Caco-2 (cell line): ENCODE measurements at regions not wholly inside any gene's neighbourhood (a gene's known extent, or its start where the extent isn't known, plus 50 kb on each side); places are given as distances from the start of the nearest gene placed in this dataset.

Source experiments
- BruUV-seq: library from RNA; stranded (reverse); fragments of 400-500 nt; replicated peaks from 2 replicates; lab custom pipeline; 2021; lab: Mats Ljungman, UMichigan
- CTCF ChIA-PET: fragments of 300-600 bp; sonication (Branson Sonifier 250); formaldehyde crosslinking; loops from one replicate; lab custom pipeline; 2022; ENCODE audit warnings: antibody characterized with exemption; lab: Charles Lee
- POLR2A ChIA-PET: fragments of 300-600 bp; sonication (Branson Sonifier 250); formaldehyde crosslinking; loops from one replicate; lab custom pipeline; 2022; ENCODE audit warnings: antibody characterized with exemption; lab: Charles Lee
- DNase-seq, 2 experiments: peaks; one replicate each; pipeline versions ENCODE4 v3.0.0 to v3.0.0-alpha.2; 2020 to 2022
- H3K27me3 ChIP-seq: replicated peaks from 2 replicates; pipeline ENCODE4 v1.6.0; 2011; ENCODE audit warnings: low read length; ENCODE audit not compliant: control insufficient read depth, insufficient read depth
- H3K36me3 ChIP-seq: 2 replicates; pipeline ENCODE4 v1.5.1; 2011; ENCODE audit warnings: low read length; ENCODE audit not compliant: control insufficient read depth, insufficient read depth
- H3K4me1 ChIP-seq: fragments of 250-450 bp; sonication (Bioruptor Pico); 2 replicates; pipeline ENCODE4 v1.5.1; 2020; ENCODE audit warnings: mild to moderate bottlenecking
- H3K4me3 ChIP-seq: 2 replicates; pipeline ENCODE4 v1.5.1; 2011; ENCODE audit warnings: low read depth, mild to moderate bottlenecking, control low read depth, low read length
- H3K9me3 ChIP-seq: fragments of 250-450 bp; sonication (Bioruptor Pico); 2 replicates; pipeline ENCODE4 v1.5.1; 2020; ENCODE audit warnings: mild to moderate bottlenecking, moderate library complexity
- H3K27ac Mint-ChIP-seq: one replicate; pipeline ENCODE4 v1.8.0; 2022; ENCODE audit warnings: mixed read lengths; ENCODE audit not compliant: unreplicated experiment
- H3K27me3 Mint-ChIP-seq: one replicate; pipeline ENCODE4 v1.8.0; 2022; ENCODE audit warnings: mixed read lengths; ENCODE audit not compliant: insufficient read depth, unreplicated experiment
- H3K36me3 Mint-ChIP-seq: one replicate; pipeline ENCODE4 v1.8.0; 2022; ENCODE audit warnings: mild to moderate bottlenecking, mixed read lengths; ENCODE audit not compliant: insufficient read depth, unreplicated experiment
- H3K4me1 Mint-ChIP-seq: one replicate; pipeline ENCODE4 v1.8.0; 2022; ENCODE audit warnings: low read depth, mixed read lengths; ENCODE audit not compliant: unreplicated experiment
- H3K4me3 Mint-ChIP-seq: one replicate; pipeline ENCODE4 v1.8.0; 2022; ENCODE audit warnings: mild to moderate bottlenecking, moderate library complexity, mixed read lengths; ENCODE audit not compliant: unreplicated experiment
- H3K9me3 Mint-ChIP-seq: one replicate; pipeline ENCODE4 v1.8.0; 2022; ENCODE audit warnings: mixed read lengths; ENCODE audit not compliant: unreplicated experiment
- intact Hi-C: fragments of 100-400 bp; cut with micrococcal nuclease; formaldehyde crosslinking; loops from one replicate; pipeline ENCODE4 v1.10.0; 2022; ENCODE audit not compliant: unreplicated experiment
- TF ChIP-seq, protein P1 (sequence below), 2 experiments: fragments of 200-600 bp in 1 of 2; IDR thresholded peaks; 1 replicate in 1 of 2; 2 replicates in 1 of 2; pipeline versions ENCODE4 v1.5.1 to v1.8.0; 2011 to 2022; ENCODE audit warnings: antibody characterized with exemption in 1 of 2, control low read depth in 1 of 2, inconsistent platforms in 1 of 2, low read depth in 1 of 2, low read length in 1 of 2, mild to moderate bottlenecking in 1 of 2, moderate library complexity in 1 of 2; ENCODE audit not compliant: insufficient read depth in 1 of 2, severe bottlenecking in 1 of 2, unreplicated experiment in 1 of 2

DNA sequence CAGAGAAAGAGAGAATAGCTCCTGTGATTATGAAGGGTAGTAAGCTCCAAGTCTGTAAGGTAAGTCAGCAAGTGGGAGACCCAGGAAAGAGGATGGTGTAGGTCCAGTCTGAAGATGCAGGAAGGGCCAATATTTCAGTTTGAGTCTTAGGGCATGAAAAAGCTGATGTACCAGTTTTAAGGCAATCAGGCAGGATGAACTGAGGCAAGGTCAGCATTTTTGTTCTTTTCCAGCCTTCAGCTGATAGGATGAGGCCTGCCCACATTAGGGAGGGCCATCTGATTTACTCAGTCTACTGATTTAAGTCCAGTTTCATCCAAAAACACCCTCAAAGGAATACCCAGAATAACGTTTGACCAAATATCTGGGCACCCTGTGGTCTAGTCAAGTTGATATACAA lies 347.3 kb downstream of the CMPK2 start:
- Mint-ChIP-seq H3K9me3 (no peaks in the 10 kb centered on the region), H3K36me3 (no peaks in the 10 kb centered on the region), H3K4me1 (no peaks in the 10 kb centered on the region), H3K4me3 (no peak overlapping the region), H3K27me3 (peaks cover 3% of the 10 kb centered on the region), H3K27ac (no peak overlapping the region)
- no peaks in the 10 kb centered on the region for H3K27me3 ChIP-seq
- no peaks in the 10 kb centered on the region for H3K9me3 ChIP-seq
- intact Hi-C loops: no loop called here
- no TSS peak for BruUV-seq
- TF ChIP-seq, protein P1, sequence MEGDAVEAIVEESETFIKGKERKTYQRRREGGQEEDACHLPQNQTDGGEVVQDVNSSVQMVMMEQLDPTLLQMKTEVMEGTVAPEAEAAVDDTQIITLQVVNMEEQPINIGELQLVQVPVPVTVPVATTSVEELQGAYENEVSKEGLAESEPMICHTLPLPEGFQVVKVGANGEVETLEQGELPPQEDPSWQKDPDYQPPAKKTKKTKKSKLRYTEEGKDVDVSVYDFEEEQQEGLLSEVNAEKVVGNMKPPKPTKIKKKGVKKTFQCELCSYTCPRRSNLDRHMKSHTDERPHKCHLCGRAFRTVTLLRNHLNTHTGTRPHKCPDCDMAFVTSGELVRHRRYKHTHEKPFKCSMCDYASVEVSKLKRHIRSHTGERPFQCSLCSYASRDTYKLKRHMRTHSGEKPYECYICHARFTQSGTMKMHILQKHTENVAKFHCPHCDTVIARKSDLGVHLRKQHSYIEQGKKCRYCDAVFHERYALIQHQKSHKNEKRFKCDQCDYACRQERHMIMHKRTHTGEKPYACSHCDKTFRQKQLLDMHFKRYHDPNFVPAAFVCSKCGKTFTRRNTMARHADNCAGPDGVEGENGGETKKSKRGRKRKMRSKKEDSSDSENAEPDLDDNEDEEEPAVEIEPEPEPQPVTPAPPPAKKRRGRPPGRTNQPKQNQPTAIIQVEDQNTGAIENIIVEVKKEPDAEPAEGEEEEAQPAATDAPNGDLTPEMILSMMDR (IDR thresholded peaks at IDR 0.05; ENCODE audit: insufficient read depth in 1 of 2, low read depth in 1 of 2, low read length in 1 of 2, severe bottlenecking in 1 of 2, unreplicated experiment in 1 of 2): no peak
- H3K4me3 ChIP-seq: no peak overlapping the region
- no peaks in the 10 kb centered on the region for H3K36me3 ChIP-seq
- no peaks in the 10 kb centered on the region for H3K4me1 ChIP-seq
- DNase-seq: no peak
- POLR2A ChIA-PET: no interaction called here
- CTCF ChIA-PET: no interaction called here

DNA sequence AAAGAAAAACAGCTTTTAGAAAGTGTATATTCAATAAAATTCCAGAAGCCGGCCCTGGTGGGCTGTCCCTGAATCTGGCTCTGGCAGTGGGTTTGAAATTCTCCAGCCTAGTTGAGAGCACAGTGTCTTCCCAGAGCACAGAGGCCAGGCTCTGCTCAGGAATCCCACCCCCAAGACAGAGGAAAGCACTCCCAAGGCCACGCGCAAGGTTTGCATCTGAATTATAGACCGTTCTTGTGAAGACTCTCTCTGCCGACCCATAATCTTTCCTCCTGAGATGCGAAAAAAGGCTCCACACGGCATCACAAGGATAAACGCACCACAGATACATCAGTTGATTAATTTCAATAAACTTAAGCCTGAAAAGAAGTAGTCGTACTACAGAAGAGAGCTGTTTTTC lies 342.2 kb downstream of the CMPK2 start:
- ChIA-PET CTCF (no interaction called here), POLR2A (no interaction called here)
- H3K4me3 Mint-ChIP-seq: no peak overlapping the region
- no peak for DNase-seq
- H3K9me3 ChIP-seq: no peaks in the 10 kb centered on the region
- H3K36me3 Mint-ChIP-seq: no peaks in the 10 kb centered on the region
- no TSS peak for BruUV-seq
- H3K4me1 ChIP-seq: no peaks in the 10 kb centered on the region
- intact Hi-C loops: no loop called here
- TF ChIP-seq, protein P1 (IDR thresholded peaks at IDR 0.05; ENCODE audit: insufficient read depth in 1 of 2, low read depth in 1 of 2, low read length in 1 of 2, severe bottlenecking in 1 of 2, unreplicated experiment in 1 of 2): no peak
- no peaks in the 10 kb centered on the region for H3K4me1 Mint-ChIP-seq
- H3K36me3 ChIP-seq: no peaks in the 10 kb centered on the region
- no peaks in the 10 kb centered on the region for H3K27me3 Mint-ChIP-seq
- no peak overlapping the region for H3K27ac Mint-ChIP-seq
- no peaks in the 10 kb centered on the region for H3K27me3 ChIP-seq
- H3K4me3 ChIP-seq: no peak overlapping the region
- no peaks in the 10 kb centered on the region for H3K9me3 Mint-ChIP-seq

DNA sequence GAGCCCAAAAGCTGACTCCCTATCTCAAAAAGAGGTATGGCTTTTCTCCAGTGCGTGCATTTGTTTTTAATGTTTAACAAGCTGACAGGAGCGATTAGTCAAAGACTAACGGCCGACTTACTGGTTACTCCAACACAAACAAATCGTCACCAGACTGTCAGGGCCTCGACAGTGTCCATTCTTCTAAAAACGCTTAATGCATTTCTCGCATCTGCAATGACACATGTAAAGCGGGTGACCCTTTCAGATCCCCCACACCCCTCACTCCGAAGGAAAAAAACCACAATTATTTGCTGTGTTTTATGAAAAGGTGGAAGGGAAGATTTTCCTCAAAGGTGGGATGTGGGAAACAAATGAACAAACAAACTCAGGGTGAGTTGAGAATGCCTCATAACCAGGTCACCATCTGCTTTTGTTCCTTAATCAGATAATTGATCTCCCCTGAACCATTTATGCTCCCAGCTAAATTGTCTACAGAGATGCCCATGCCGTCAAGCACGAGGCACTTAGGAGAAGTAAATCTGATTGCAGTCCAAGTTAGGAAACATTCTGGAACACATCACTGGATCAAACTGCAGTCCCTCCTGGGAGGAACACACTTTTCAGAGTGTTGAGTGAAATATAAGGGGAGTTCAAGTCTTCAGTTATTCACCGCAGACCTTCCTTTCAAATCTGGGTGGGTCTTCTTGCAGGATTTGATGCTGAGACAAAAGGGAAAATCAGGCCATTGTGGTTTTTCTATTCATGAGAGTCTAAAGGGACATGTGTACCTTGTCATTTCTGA lies 340.8 kb downstream of the CMPK2 start:
- Histone ChIP-seq H3K27me3 (no peaks in the 10 kb centered on the region), H3K4me1 (no peaks in the 10 kb centered on the region), H3K36me3 (no peaks in the 10 kb centered on the region), H3K9me3 (no peaks in the 10 kb centered on the region), H3K4me3 (no peak overlapping the region)
- CTCF ChIA-PET: no interaction called here
- H3K4me1 Mint-ChIP-seq: no peaks in the 10 kb centered on the region
- H3K9me3 Mint-ChIP-seq: no peaks in the 10 kb centered on the region
- no peak overlapping the region for H3K4me3 Mint-ChIP-seq
- TF ChIP-seq, protein P1 (IDR thresholded peaks at IDR 0.05; ENCODE audit: insufficient read depth in 1 of 2, low read depth in 1 of 2, low read length in 1 of 2, severe bottlenecking in 1 of 2, unreplicated experiment in 1 of 2): no peak
- no peak overlapping the region for H3K27ac Mint-ChIP-seq
- BruUV-seq: no TSS peak
- POLR2A ChIA-PET: no interaction called here
- intact Hi-C loops: loop anchor here (5.0 kb wide), 1 partner anchor 247 kb away; no protein-coding TSS in a partner anchor
- H3K27me3 Mint-ChIP-seq: no peaks in the 10 kb centered on the region
- no peak for DNase-seq
- H3K36me3 Mint-ChIP-seq: no peaks in the 10 kb centered on the region
